HT1080 (cell line): ENCODE measurements at regions not wholly inside any gene's neighbourhood (a gene's known extent, or its start where the extent isn't known, plus 50 kb on each side); places are given as distances from the start of the nearest gene placed in this dataset.
"Not testable (repeated sequence)": the region's sequence is repeated elsewhere in the genome, so short reads cannot be mapped to it uniquely, and the experiment has no call there.

ENCODE experiments used
- DNase-seq: peaks from one replicate; pipeline ENCODE4 v3.0.0-alpha.2; 2015; ENCODE audit warnings: low read depth

DNA sequence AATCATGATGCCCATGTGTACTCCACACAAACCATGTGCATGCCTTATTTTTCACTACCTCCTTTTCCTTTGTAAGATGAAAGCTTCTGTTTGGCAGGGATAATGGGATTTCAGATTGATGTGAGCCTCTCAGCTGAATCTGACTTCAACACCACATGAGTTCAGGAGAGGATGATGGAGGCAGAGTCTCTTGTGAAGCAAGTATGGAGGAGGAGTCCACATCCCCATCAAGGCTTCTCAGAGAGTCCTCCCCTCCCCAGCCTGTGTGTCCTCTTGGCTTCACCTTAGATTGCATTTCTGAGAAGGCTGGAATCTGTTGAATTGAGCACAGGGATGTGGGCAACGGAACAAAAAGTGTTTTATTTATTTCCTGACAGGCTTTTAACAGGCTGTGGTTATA, 370.4 kb downstream of the FAT3 start:
- no peak for DNase-seq

- DNase-seq: peak; percentile 66
Observed at GRCh38 chr11:92596596-92597317, 372.1 kb downstream of the FAT3 start.

DNA sequence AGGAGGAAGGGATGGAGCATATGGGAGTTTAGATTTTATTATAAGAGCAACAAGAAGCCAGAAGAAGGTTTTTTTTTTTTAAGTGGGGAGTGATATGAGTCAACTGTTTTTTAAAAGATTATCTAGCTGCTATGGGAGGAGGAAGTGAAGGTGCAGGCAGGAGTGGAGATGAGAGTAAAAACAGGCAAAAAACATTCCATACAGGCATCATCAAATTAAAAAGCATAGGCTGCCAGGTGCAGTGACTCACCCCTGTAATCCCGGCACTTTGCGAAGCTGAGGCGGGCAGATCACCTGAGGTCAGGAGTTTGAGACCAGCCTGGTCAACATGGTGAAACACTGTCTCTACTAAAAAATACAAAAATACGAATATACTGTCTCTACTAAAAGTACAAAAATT, 368.4 kb upstream of the MTNR1B start:
- DNase-seq: peak; percentile 2

DNA sequence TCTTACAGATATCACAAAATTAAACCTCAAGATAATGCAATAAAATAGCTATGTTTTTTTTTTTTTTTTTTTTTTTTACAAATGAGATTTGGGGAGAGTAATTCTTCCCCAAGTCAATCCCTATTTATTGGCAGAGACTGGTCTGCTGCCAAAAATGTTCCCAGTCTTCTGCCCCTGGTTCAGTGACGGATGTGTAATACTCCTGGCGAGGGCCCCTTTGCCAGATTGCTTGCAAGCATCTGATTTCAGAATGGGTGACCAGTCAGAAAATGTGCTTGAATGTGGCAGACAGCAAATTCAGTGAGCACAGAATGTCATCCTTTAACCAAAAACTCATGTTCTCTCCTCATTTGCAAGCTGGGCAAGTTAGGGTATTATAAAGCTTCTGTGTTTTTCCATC, 363.8 kb upstream of the MTNR1B start:
- DNase-seq: no peak

DNA sequence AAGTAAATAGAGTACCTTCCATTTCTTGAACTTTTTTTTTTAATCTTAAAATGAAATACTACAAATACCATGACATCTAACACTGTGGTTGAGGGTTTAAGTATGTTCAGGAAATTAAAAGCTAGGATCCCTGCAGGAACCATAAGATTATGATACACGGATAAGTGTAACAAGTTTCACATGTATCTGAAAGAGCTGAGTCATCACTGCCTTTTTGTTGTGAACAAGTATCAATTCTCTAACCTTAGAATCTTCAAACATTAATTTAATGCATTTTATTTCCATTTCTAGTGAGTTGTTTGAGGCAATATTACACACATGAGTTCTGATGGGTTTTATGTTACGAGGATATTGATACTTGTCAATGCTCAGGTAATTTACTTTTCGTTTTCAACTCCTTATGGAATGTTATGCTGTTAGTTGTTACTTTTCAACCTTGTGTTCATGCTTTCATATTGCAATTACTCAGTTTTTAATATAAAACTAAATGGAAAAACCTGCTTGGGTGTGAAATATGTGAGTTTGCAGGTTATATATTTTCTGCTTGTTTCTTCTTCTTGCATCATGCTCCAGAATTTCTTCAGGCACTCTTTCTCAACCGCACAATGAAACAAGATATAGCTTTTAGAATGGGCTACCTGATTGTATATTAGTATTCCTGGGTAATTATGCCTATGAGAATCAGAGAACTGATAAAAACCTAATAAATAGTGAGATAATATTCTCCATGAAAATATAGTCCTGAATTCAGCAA, 361.3 kb upstream of the MTNR1B start:
- no peak for DNase-seq

- no peak for DNase-seq
Observed at GRCh38 chr11:92611157-92611556, 358.3 kb upstream of the MTNR1B start.

DNA sequence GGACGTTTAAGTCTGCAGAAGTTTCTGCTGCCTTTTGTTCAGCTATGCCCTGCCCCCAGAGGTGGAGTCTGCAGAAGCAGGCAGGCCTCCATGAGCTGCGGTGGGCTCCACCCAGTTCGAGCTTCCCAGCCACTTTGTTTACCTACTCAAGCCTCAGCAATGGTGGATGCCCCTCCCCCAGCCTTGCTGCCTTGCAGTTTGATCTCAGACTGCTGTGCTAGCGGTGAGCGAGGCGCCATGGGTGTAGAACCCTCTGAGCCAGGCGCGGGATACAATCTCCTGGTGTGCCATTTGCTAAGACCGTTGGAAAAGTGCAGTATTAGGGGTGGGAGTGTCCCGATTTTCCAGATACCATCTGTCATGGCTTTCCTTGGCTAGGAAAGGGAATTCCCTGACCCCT, 351.4 kb upstream of the MTNR1B start:
- DNase-seq: not testable (repeated sequence)

- no peak for DNase-seq
Observed at GRCh38 chr11:92623055-92623454, 346.4 kb upstream of the MTNR1B start.

GRCh38 chr11:92625894-92626293, 343.6 kb upstream of the MTNR1B start:
- DNase-seq: no peak

GRCh38 chr11:92626624-92627023, 342.8 kb upstream of the MTNR1B start:
- no peak for DNase-seq

DNA sequence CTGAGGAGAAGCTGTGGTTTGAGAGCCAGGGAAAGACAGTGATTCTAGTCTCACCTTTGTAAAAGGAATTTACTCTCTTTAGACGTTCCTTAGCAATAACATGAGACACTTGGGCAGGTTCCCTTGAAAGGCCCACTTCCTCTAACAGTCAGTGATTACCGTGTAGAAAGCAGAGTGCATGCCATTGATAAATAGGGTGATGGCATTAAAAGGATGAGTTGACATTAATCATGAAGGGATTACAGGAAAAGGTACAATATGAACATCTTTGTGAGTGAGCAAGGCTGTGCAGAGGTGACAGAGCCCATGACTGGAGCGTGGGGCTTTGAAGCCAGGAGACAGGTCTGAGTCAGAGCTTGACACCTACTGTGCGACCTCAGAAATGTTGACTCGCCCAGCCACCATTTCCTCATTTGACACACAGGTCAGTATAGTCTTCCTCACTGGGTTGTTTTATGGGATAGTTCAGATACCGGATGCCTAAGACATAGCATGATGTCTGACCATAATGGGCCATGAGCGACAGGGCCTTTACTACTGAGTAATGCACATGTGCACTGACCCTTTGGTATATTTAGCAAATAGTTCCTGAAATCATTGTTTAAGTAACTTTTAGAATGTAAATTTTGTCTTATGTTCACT, 341.7 kb upstream of the MTNR1B start:
- DNase-seq: peak; percentile 67

DNA sequence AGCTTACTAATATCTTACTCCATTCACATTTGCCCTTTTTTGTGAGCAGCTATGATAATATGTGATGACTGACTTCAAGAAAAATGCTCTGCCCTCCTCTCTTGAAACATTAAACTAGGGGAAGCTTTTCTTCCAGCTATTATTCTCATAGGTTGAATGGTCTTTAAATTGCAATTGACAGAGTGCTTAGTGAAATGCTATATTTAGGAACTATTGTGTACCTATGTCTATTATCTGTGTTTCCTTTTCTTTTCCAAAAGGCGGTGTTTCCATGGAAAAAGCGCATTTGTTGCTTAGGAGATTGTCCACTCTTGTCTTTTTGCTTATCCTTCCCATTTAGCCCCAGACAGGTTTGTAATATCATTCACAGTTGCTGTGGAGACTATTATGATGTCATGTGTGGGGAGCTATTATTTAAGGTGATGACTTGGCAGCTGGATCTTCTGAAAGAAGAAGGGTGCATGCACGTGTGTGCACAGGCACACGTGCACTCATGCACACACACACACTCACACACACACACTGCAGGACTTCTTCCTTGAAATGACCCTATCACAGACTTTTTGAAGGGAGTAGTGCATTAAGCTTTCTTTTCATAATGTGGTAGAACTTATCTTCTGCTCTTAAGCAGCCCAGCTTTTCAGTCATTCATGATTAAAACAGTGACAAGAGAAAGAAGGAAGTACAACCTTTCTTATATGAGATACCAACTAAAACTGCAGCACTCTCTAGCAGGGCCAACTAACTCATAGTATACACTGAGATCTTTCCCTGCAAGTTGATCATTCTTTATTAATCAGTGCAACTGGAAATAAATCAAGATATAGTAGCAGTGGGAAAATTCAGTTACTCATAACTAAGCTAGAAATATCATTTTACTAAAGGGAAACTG, 340.8 kb upstream of the MTNR1B start:
- peak; percentile 17 for DNase-seq

DNA sequence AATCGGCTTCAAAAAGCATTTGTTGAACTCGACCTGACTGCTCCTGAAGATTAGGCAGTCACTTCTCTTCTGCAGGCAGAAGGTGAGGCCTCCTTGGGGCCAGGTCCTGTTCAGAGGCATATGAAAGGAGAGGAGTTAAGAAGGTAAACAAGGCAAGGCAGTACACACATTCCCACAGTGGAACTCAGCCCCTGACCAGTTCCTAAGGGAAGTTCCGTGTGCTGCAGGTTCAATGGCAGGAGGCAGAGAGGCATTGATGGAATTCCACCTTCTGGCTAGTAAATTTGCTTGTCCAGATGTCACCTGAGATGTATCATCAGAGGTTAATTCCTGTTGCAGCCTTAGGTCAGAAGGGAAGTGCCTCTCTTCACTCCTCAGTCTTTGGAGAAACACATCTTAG, 337.0 kb upstream of the MTNR1B start:
- no peak for DNase-seq

DNA sequence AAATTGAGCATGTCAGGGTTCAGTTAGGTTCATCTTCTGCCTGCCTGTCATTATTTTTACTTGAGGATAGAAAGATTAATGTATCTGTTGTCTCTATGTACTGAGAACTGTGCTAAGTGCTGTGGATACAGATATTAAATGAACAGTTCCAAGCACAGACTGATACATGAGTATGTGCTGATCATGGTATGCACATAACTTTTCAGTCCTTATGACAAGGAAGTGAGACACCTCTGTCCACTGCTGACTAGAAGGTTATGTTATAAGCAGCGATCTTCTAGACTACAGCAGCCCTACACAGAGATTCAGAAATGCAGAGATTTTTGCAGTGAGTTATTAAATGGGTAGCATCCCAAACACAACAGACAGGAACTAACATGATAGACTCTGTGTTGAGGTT, 335.6 kb upstream of the MTNR1B start:
- DNase-seq: no peak

DNA sequence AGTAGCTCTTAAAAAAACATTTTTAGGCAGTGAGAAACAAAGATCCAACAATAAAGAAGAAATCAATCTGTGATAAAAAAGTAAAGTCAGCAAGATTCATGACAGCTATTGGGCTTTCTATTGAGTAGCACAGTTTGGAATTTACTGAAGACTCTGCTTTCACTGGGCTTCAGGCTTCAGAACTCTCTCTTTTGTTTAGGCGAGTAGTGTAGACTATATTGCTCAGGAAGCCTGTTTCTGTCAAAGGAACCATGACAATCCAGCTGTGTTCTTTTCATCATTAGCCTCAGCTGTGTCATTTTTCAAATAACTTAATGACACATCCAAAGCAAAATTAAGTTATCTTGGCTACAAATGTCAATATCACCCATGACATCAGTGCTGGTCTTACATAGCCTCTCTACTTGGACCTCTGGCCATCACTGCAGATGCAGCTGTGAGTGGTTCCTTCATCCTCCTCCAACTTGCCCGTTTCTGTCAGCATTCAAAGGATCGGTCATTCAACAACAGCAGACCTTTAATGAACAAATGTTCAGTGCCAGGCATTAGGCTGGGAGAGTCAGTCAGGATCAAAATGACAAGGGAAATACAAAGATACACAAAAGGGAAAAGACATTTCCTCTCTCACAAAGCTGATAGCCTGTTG, 332.8 kb upstream of the MTNR1B start:
- DNase-seq: no peak

GRCh38 chr11:92638678-92639077, 330.8 kb upstream of the MTNR1B start:
- DNase-seq: no peak

DNA sequence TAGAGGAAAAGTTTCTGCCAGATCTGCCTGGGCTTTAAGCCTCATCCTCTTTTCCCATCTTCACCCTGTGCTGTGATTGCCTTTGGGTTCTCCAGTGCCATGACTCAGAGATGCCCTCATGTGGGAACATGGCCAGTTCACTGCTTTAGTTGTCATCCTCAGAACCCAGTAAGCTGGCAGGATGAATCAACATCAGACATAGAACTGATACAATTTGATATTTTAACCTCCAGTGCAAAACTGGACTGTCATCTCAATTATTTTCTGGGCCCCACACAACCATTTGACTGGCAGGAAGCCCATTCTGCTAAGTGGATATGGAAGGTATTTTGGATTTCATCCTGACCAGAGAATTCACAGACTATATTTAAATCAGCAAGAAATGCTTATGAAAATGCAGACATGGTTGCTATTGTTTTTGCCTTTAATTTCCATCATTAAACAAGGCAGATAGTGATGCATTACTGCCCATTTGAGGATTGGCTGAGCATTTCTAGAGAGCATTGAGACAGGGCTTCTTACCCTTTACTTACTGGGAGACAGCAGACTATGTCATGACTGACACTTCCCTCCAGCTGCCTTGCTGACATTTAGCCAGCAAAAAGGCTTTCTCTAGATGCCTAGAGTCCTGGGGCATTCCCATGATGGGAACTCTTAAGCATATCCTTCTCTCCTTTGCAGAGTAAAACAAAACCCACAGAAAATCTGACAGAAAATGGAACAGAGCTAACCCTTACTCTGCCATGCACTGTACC, 327.1 kb upstream of the MTNR1B start:
- peak; percentile 69 for DNase-seq

DNA sequence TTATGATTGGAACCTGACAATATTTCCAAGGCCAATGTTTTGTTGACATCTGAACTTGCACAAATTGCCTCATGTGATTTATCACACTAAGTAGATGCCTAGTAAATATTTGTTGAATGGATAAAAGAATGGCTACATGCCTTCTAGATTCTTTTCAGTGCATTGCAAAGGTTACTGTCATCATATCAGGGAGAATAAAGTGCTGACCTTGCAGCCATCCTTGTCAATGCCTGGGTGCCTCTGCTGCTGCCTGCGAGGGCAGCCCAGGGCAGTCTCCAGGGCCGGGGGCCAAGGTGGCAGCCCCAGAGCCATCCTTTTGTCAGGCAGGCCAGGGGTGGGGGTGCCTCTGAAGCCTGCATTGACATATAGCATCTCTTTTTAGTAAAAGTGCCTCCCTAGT, 325.6 kb upstream of the MTNR1B start:
- DNase-seq: no peak

DNA sequence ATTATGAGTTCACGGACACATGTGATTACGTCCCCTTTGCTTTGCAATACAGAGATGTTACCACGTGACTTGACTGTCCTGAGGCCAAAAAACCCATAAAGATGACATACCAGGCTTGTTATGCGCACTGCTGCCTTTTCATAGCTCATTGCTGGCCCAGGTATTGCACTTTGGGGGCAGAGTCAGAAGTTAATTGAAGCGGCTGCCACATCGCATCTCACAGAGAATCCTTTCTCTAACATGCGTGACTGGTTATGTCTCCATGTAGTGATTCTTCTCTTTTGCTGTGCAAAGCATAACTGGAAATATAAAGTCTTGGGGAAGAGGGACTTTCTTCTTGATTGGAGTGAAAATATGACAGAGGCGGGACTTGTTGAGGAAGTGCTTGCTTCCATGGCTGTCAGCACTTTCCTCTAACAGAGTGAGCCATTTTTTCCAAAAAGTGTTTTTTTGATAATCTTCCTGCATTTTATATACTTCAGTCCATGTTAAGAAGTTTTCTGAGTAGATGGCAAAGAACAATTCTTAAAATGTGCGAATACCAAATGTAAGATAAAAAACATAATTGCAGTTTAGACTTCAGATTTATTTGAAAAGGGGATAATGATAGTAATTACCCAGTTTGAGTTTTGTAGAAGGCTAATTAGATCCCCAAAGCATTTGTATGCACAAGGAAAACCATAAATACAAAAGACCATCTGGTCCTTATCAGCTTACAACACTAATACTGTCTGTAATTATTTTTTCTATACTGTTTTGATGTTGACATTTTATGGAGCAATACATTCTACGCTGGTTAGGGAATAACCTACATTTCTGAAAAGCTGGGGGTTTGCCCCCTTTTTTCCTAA, 324.6 kb upstream of the MTNR1B start:
- DNase-seq: no peak
